Vagina (tissue), 2 donors: ENCODE measurements at regions not wholly inside any gene's neighbourhood (a gene's known extent, or its start where the extent isn't known, plus 50 kb on each side); places are given as distances from the start of the nearest gene placed in this dataset.

Source experiments
- CTCF ChIP-seq, 3 experiments: fragments of 450-650 bp in 2 of 3; fragments of 200-600 bp in 1 of 3; sonication (generic) in 1 of 3; IDR thresholded peaks; one replicate each; pipeline ENCODE4 v1.5.1; 2017 to 2019; ENCODE audit warnings: antibody characterized with exemption in 3 of 3, mild to moderate bottlenecking in 2 of 3, moderate library complexity in 2 of 3
- POLR2A ChIP-seq, 2 donors: fragments of 450-650 bp; IDR thresholded peaks; one replicate each; pipeline ENCODE4 v1.6.1; 2017; ENCODE audit warnings: antibody characterized with exemption in 2 of 2, mild to moderate bottlenecking in 2 of 2, moderate library complexity in 2 of 2
- POLR2AphosphoS5 ChIP-seq, 2 donors: sonication (generic); formaldehyde crosslinking; IDR thresholded peaks; one replicate each; pipeline ENCODE4 v1.9.0; 2017; ENCODE audit warnings: antibody characterized with exemption in 2 of 2, mild to moderate bottlenecking in 2 of 2, low read depth in 1 of 2; ENCODE audit not compliant: insufficient read depth in 1 of 2

- TF ChIP-seq CTCF (IDR thresholded peaks at IDR 0.05) (no peak), POLR2AphosphoS5 (IDR thresholded peaks at IDR 0.05; ENCODE audit: insufficient read depth in 1 of 2, low read depth in 1 of 2) (no peak), POLR2A (IDR thresholded peaks at IDR 0.05) (no peak)
These were observed 320.9 kb upstream of the PRDM1 start for GRCh38 chr6:105765239-105765638.
